Smooth muscle cell (in vitro differentiated cells): ENCODE measurements at regions not wholly inside any gene's neighbourhood (a gene's known extent, or its start where the extent isn't known, plus 50 kb on each side); places are given as distances from the start of the nearest gene placed in this dataset.
"Not testable (repeated sequence)": the region's sequence is repeated elsewhere in the genome, so short reads cannot be mapped to it uniquely, and the experiment has no call there.

Experiments
- DNase-seq: peaks from one replicate; lab custom pipeline; 2025; ENCODE audit not compliant: unreplicated experiment; lab: John Stamatoyannopoulos, UW
- H2AFZ ChIP-seq: fragments of 200-600 bp; sonication (generic); 2 replicates; pipeline ENCODE4 v1.6.0; 2016; ENCODE audit warnings: antibody characterized with exemption, low read depth, mild to moderate bottlenecking
- H3F3A ChIP-seq: fragments of 200-600 bp; sonication (generic); 2 replicates; pipeline ENCODE4 v1.6.0; 2017; ENCODE audit warnings: antibody characterized with exemption, low read depth
- H3K27ac ChIP-seq: fragments of 200-600 bp; sonication (generic); 2 replicates; pipeline ENCODE4 v1.5.1; 2016; ENCODE audit warnings: low read depth, mild to moderate bottlenecking
- H3K27me3 ChIP-seq: fragments of 200-600 bp; sonication (generic); 2 replicates; pipeline ENCODE4 v1.6.1; 2016; ENCODE audit warnings: low read depth, mild to moderate bottlenecking
- H3K36me3 ChIP-seq: fragments of 200-600 bp; sonication (generic); 2 replicates; pipeline ENCODE4 v1.5.1; 2016; ENCODE audit warnings: low read depth
- H3K4me1 ChIP-seq: fragments of 200-600 bp; sonication (generic); 2 replicates; pipeline ENCODE4 v1.5.1; 2016; ENCODE audit warnings: low read depth
- H3K4me2 ChIP-seq: fragments of 200-600 bp; sonication (generic); 2 replicates; pipeline ENCODE4 v1.6.0; 2016; ENCODE audit warnings: mild to moderate bottlenecking
- H3K4me3 ChIP-seq: fragments of 200-600 bp; sonication (generic); 2 replicates; pipeline ENCODE4 v1.5.1; 2016; ENCODE audit warnings: mild to moderate bottlenecking
- H3K79me2 ChIP-seq: fragments of 200-600 bp; sonication (generic); 2 replicates; pipeline ENCODE4 v1.6.0; 2016; ENCODE audit warnings: low read depth, mild to moderate bottlenecking
- H3K9ac ChIP-seq: fragments of 200-600 bp; sonication (generic); 2 replicates; pipeline ENCODE4 v1.6.0; 2016; ENCODE audit warnings: low read depth
- H3K9me3 ChIP-seq: fragments of 200-600 bp; sonication (generic); replicated peaks from 2 replicates; pipeline ENCODE4 v1.5.1; 2016; ENCODE audit warnings: low read depth
- H4K20me1 ChIP-seq: fragments of 200-600 bp; sonication (generic); 2 replicates; pipeline ENCODE4 v1.6.0; 2016; ENCODE audit warnings: low read depth
- CTCF ChIP-seq: fragments of 200-600 bp; sonication (generic); IDR thresholded peaks from 2 replicates; pipeline ENCODE4 v1.5.1; 2017; ENCODE audit warnings: borderline replicate concordance, mild to moderate bottlenecking, antibody characterized with exemption; ENCODE audit not compliant: insufficient read depth, poor library complexity, severe bottlenecking
- WGBS: methylation state at CpG from one replicate; pipeline ENCODE4 v1.1.7; 2016; ENCODE audit warnings: low lambda C conversion rate; 5-methylcytosine and 5-hydroxymethylcytosine counted together

- Histone ChIP-seq H3K36me3 (no peaks in the 10 kb centered on the region), H3K27me3 (peaks cover 35% of the 10 kb centered on the region), H3K27ac (no peak overlapping the region), H3K9ac (no peak overlapping the region), H4K20me1 (no peaks in the 10 kb centered on the region), H3K4me2 (no peak overlapping the region), H2AFZ (no peak overlapping the region), H3K4me3 (no peak overlapping the region), H3K9me3 (no peaks in the 10 kb centered on the region), H3K4me1 (no peaks in the 10 kb centered on the region), H3K79me2 (no peaks in the 10 kb centered on the region), H3F3A (no peaks in the 10 kb centered on the region)
- TF ChIP-seq CTCF, result no peak
- WGBS, result 41% methylated on average over 2 of the region's 2 CpGs
- DNase-seq, result no peak
These were observed 73.2 kb upstream of the EFCAB3 start for GRCh38 chr17:62307196-62307595.

DNA sequence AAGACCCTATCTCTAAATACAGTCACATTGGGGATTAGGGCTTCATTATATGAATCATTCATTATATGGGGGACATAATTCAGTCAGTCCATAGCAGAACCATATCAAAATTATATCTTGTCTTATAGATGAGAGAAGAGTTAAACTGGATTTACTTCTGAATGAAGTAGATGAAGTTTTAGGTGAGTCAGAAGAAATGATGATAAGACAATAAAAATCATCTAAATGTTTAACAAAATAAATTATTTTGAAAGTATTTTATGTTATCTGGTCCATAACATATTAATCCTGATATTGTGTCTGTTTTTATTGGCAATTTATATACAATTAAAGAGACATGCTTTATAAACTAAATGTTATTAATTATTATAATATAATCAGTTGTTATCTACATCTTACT lies 76.9 kb upstream of the EFCAB3 start:
- Histone ChIP-seq H3K36me3 (no peaks in the 10 kb centered on the region), H3K27ac (no peak overlapping the region), H3F3A (no peaks in the 10 kb centered on the region), H3K79me2 (no peaks in the 10 kb centered on the region), H4K20me1 (no peaks in the 10 kb centered on the region), H3K4me1 (no peaks in the 10 kb centered on the region), H2AFZ (no peak overlapping the region), H3K9me3 (no peaks in the 10 kb centered on the region), H3K4me3 (no peak overlapping the region), H3K4me2 (no peak overlapping the region), H3K27me3 (peaks cover 26% of the 10 kb centered on the region), H3K9ac (no peak overlapping the region)
- no peak for TF ChIP-seq CTCF
- DNase-seq, result no peak

DNA sequence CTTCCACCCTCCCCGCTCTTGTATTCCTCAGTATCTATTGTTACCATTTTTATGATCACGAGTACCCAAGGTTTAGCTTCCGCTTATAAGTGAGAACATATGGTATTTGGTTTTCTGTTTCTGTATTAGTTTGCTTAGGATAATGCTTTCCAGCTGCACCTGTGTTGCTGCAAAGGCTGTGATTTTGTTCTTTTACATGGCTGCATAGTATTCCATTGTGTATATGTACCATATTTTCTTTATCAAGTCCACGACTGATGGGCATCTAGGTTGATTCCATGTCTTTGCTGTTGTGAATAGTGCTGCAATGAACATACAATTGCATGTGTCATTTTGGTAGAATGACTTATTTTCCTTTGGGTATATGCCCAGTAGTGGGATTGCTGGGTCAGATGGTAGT lies 79.7 kb upstream of the EFCAB3 start:
- Histone ChIP-seq H3F3A (no peaks in the 10 kb centered on the region), H3K36me3 (no peaks in the 10 kb centered on the region), H3K4me2 (no peak overlapping the region), H3K79me2 (no peaks in the 10 kb centered on the region), H2AFZ (no peak overlapping the region), H3K4me1 (no peaks in the 10 kb centered on the region), H3K4me3 (no peak overlapping the region), H3K27me3 (peaks cover 7% of the 10 kb centered on the region), H4K20me1 (no peaks in the 10 kb centered on the region), H3K9me3 (no peaks in the 10 kb centered on the region), H3K27ac (no peak overlapping the region), H3K9ac (no peak overlapping the region)
- no peak for DNase-seq
- TF ChIP-seq CTCF, result no peak
- 89% methylated on average over 4 of the region's 4 CpGs for WGBS

GRCh38 chr17:62275290-62275689 lies 105.1 kb upstream of the EFCAB3 start:
- not testable (repeated sequence) for H2AFZ ChIP-seq, DNase-seq, H3K79me2 ChIP-seq, H3K9me3 ChIP-seq, H3K36me3 ChIP-seq, H3K9ac ChIP-seq, H3K4me2 ChIP-seq, H4K20me1 ChIP-seq, H3K27me3 ChIP-seq, H3F3A ChIP-seq, H3K27ac ChIP-seq, H3K4me1 ChIP-seq, H3K4me3 ChIP-seq
- 97% methylated on average over 14 of the region's 14 CpGs for WGBS

DNA sequence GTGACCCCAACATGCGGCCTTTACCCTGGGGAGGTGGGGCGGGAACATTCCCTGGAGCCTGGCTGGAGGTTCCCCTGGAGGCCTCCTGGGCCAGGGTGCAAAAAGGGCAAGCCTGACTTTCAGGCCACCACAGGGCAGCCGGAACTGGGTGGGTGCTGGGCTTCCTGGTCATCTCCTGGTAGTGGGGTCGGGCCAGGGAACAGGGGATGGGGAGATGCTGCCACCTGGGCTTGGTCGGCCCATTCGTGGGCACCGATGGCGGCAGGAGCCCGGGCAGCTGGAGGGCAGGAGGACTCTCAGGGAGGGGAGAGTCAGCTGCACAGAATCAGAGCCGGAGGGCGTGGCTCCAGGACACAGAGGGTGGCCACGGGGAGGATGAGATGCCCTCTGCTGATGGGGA lies 112.0 kb upstream of the EFCAB3 start:
- not testable (repeated sequence) for H3K4me2 ChIP-seq, H4K20me1 ChIP-seq, H3K27me3 ChIP-seq

GRCh38 chr17:62264974-62265373 lies 115.4 kb upstream of the EFCAB3 start:
- not testable (repeated sequence) for H3F3A ChIP-seq, H3K9me3 ChIP-seq, H2AFZ ChIP-seq

More for the DNA sequence above, 112.0 kb upstream of the EFCAB3 start:
- H3K9me3 ChIP-seq, DNase-seq, H3F3A ChIP-seq, H3K79me2 ChIP-seq, H3K27ac ChIP-seq, H3K4me1 ChIP-seq, H3K4me3 ChIP-seq, H3K9ac ChIP-seq, H3K36me3 ChIP-seq, H2AFZ ChIP-seq: not testable (repeated sequence)
- 93% methylated on average over 8 of the region's 12 CpGs for WGBS

DNA sequence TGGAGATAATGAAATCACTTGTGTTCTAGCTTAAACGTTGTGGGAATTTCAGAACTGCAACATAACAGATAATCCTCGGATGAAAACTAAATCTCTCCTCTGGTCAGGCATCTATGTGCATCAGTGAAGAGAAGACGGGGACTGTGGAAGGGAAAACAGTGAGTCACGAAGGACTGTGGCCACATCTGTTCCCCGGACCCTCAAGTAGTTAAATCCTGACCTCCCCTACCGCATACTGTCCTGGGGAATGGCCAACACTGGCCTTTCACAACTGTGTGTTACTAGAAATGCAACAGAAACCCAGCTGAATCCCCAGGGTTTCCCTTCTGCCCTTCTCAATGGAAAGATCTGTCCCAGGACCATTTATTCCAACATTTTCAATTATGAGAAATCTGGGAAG lies 124.6 kb upstream of the EFCAB3 start:
- not testable (repeated sequence) for H3K4me3 ChIP-seq, H3K27ac ChIP-seq, DNase-seq, H3F3A ChIP-seq, H3K27me3 ChIP-seq, H3K9me3 ChIP-seq, H3K36me3 ChIP-seq, H3K79me2 ChIP-seq, H3K9ac ChIP-seq, H4K20me1 ChIP-seq, H2AFZ ChIP-seq, H3K4me1 ChIP-seq
- WGBS, result 37% methylated on average over 6 of the region's 6 CpGs
- peak overlapping the region; percentile 31 for H3K4me2 ChIP-seq

More at GRCh38 chr17:62264974-62265373, 115.4 kb upstream of the EFCAB3 start:
- H3K27ac ChIP-seq, H3K9ac ChIP-seq, H3K79me2 ChIP-seq, H3K27me3 ChIP-seq, DNase-seq, H4K20me1 ChIP-seq, H3K36me3 ChIP-seq, H3K4me2 ChIP-seq, H3K4me3 ChIP-seq, H3K4me1 ChIP-seq: not testable (repeated sequence)
- WGBS, result no CpG with 5 or more reads among the region's 15 CpGs
